GM12878 (cell line): ENCODE measurements at regions not wholly inside any gene's neighbourhood (a gene's known extent, or its start where the extent isn't known, plus 50 kb on each side); places are given as distances from the start of the nearest gene placed in this dataset.

Experiments
- ATAC-seq: fragments of 200-7000 bp; cut with Tn5 transposase; 3 replicates; pipeline ENCODE4 v1.9.1; 2020; ENCODE audit warnings: mild to moderate bottlenecking, moderate library complexity
- BruUV-seq: library from RNA; stranded (reverse); fragments of 400-500 nt; replicated peaks from 2 replicates; lab custom pipeline; 2021; lab: Mats Ljungman, UMichigan
- CTCF ChIA-PET: fragments of 300-600 bp; sonication (Branson Sonifier 250); formaldehyde crosslinking; extraction: SDS; loops from one replicate; lab custom pipeline; 2021; ENCODE audit warnings: inconsistent platforms; lab: Yijun Ruan, JAX
- POLR2A ChIA-PET: fragments of 350-600 bp; formaldehyde crosslinking; extraction: SDS; loops from one replicate; lab custom pipeline; 2021; ENCODE audit warnings: inconsistent platforms; lab: Charles Lee
- RAD21 ChIA-PET: fragments of 300-600 bp; sonication (Branson Sonifier 250); formaldehyde crosslinking; loops from one replicate; lab custom pipeline; 2023; ENCODE audit warnings: antibody characterized with exemption; ENCODE audit not compliant: unreplicated experiment; lab: Charles Lee
- SMC1A ChIA-PET: fragments of 300-600 bp; sonication (Branson Sonifier 250); formaldehyde crosslinking; loops from one replicate; lab custom pipeline; 2023; ENCODE audit not compliant: unreplicated experiment, uncharacterized antibody; lab: Charles Lee
- DNase-seq: peaks from one replicate; pipeline ENCODE4 v3.0.0-alpha.2; 2011; ENCODE audit warnings: low read depth, low spot score
- FAIRE-seq: peaks from 3 replicates; lab custom pipeline; 2011; peaks lifted over from hg19 to GRCh38; lab: Jason Lieb, UNC
- H2AFZ ChIP-seq: 2 replicates; pipeline ENCODE4 v1.6.0; 2011; ENCODE audit warnings: low read depth, low read length, control low read depth; ENCODE audit not compliant: control insufficient read depth
- H3K27ac ChIP-seq: 2 replicates; pipeline ENCODE4 v1.5.1; 2011; ENCODE audit warnings: control low read depth; ENCODE audit not compliant: control insufficient read depth, insufficient read depth
- H3K27me3 ChIP-seq, 2 experiments: replicated peaks in 1 of 2; 2 replicates each; pipeline versions ENCODE4 v1.6.0 to v1.6.1; 2011; ENCODE audit warnings: low read length in 1 of 2; ENCODE audit not compliant: control insufficient read depth in 2 of 2, insufficient read depth in 2 of 2
- H3K36me3 ChIP-seq, 2 experiments: 2 replicates each; pipeline ENCODE4 v1.5.1; 2011; ENCODE audit warnings: low read length in 1 of 2; ENCODE audit not compliant: control insufficient read depth in 2 of 2, insufficient read depth in 2 of 2
- H3K4me1 ChIP-seq: 2 replicates; pipeline ENCODE4 v1.6.1; 2011; ENCODE audit warnings: mild to moderate bottlenecking, low read length, moderate library complexity, mixed read lengths; ENCODE audit not compliant: control insufficient read depth, insufficient read depth
- H3K4me2 ChIP-seq: 2 replicates; pipeline ENCODE4 v1.6.0; 2011; ENCODE audit warnings: control low read depth; ENCODE audit not compliant: control insufficient read depth, insufficient read depth
- H3K4me3 ChIP-seq: fragments of 200-600 bp; sonication (generic); 2 replicates; pipeline ENCODE4 v1.5.1; 2016
- H3K79me2 ChIP-seq: 2 replicates; pipeline ENCODE4 v1.6.0; 2011; ENCODE audit warnings: low read length; ENCODE audit not compliant: control insufficient read depth, insufficient read depth
- H3K9ac ChIP-seq: 2 replicates; pipeline ENCODE4 v1.8.0; 2011; ENCODE audit warnings: low read length, control low read depth, mixed read lengths; ENCODE audit not compliant: control insufficient read depth, insufficient read depth
- H3K9me3 ChIP-seq: replicated peaks from 3 replicates; pipeline ENCODE4 v1.5.1; 2011; ENCODE audit warnings: mild to moderate bottlenecking, low read length; ENCODE audit not compliant: control insufficient read depth, insufficient read depth
- H4K20me1 ChIP-seq: 2 replicates; pipeline ENCODE4 v1.6.0; 2011; ENCODE audit not compliant: control insufficient read depth, insufficient read depth
- HDAC2 ChIP-seq: fragments of 200-600 bp; sonication (generic); IDR thresholded peaks from 2 replicates; pipeline ENCODE4 v1.6.1; 2017
- MTA2 ChIP-seq: fragments of 450-650 bp; IDR thresholded peaks from 2 replicates; pipeline ENCODE4 v1.6.1; 2016; ENCODE audit warnings: low read depth, mild to moderate bottlenecking, moderate library complexity
- WRNIP1 ChIP-seq: IDR thresholded peaks from 2 replicates; pipeline ENCODE4 v1.6.1; 2011; ENCODE audit warnings: low read depth, low read length, improper control_type of control experiment, borderline replicate concordance
- ZBTB33 ChIP-seq: fragments of 450-650 bp; IDR thresholded peaks from 2 replicates; pipeline ENCODE4 v1.6.1; 2017; ENCODE audit warnings: mild to moderate bottlenecking
- ZBTB40 ChIP-seq: fragments of 450-650 bp; IDR thresholded peaks from 2 replicates; pipeline ENCODE4 v1.6.1; 2016; ENCODE audit warnings: mild to moderate bottlenecking, moderate library complexity, borderline replicate concordance
- WGBS: methylation state at CpG from one replicate; pipeline ENCODE4 v1.1.6; 2016; ENCODE audit warnings: low lambda C conversion rate; ENCODE audit not compliant: insufficient replicate concordance, insufficient coverage; ENCODE audit errors: missing lambda C conversion rate; 5-methylcytosine and 5-hydroxymethylcytosine counted together
- in situ Hi-C: fragments of 300-500 bp; cut with MboI; formaldehyde crosslinking; loops from 9 replicates; pipeline ENCODE4 v1.14.3; 2018; ENCODE audit warnings: mixed read lengths
- intact Hi-C: fragments of 100-400 bp; cut with micrococcal nuclease; formaldehyde crosslinking; loops from one replicate; pipeline ENCODE4 v1.14.2; 2022; ENCODE audit not compliant: unreplicated experiment

GRCh38 chr6:147891671-147892070 lies 383.2 kb downstream of the SAMD5 start (continued):
- TF ChIP-seq ZBTB40 (no peak), WRNIP1 (no peak)

DNA sequence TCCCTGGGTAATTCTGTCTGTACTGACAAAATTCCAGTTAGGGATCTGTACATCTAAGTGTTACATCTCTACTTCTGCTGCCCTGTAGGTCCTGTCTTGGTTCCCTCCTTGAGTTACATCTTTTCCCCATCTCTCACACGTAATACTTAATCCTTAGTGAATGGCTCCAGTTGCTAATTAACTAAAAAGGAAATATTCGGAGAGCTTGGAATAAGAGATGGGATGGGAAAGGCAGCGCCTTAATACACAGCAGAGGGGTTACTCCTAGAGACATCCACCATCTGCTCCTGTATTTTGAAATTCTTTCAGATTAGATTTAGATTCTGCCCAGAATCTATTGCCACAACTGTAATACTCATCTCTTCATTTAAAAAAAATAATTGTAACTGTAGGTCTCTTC lies 384.0 kb downstream of the SAMD5 start:
- SMC1A ChIA-PET: no interaction called here
- no peak for DNase-seq
- no peaks in the 10 kb centered on the region for H3K36me3 ChIP-seq
- in situ Hi-C loops (no loop called here), intact Hi-C loops (no loop called here)
- RAD21 ChIA-PET: no interaction called here
- H3K4me3 ChIP-seq: no peak overlapping the region
- TF ChIP-seq ZBTB33 (no peak), HDAC2 (no peak), MTA2 (no peak)
- no peaks in the 10 kb centered on the region for H3K9me3 ChIP-seq
- no peak overlapping the region for H3K27ac ChIP-seq
- H3K4me2 ChIP-seq: no peak overlapping the region
- no peaks in the 10 kb centered on the region for H4K20me1 ChIP-seq
- no peak overlapping the region for H2AFZ ChIP-seq
- POLR2A ChIA-PET: no interaction called here
- ATAC-seq: no peak
- CTCF ChIA-PET: no interaction called here
- no peaks in the 10 kb centered on the region for H3K79me2 ChIP-seq
- no TSS peak for BruUV-seq
- FAIRE-seq: no peak
- H3K27me3 ChIP-seq: no peaks in the 10 kb centered on the region
- H3K4me1 ChIP-seq: no peaks in the 10 kb centered on the region
- WGBS: 19% methylated on average over 3 of the region's 3 CpGs
- no peak overlapping the region for H3K9ac ChIP-seq
